Esophagus muscularis mucosa (tissue), 4 donors: ENCODE measurements at regions not wholly inside any gene's neighbourhood (a gene's known extent, or its start where the extent isn't known, plus 50 kb on each side); places are given as distances from the start of the nearest gene placed in this dataset.

ENCODE experiments used
- CTCF ChIP-seq, 3 experiments: fragments of 200-600 bp in 2 of 3; fragments of 450-650 bp in 1 of 3; sonication (generic) in 2 of 3; IDR thresholded peaks; one replicate each; pipeline ENCODE4 v1.5.1; 2017 to 2019; ENCODE audit warnings: antibody characterized with exemption in 3 of 3, mild to moderate bottlenecking in 2 of 3, moderate library complexity in 1 of 3
- EP300 ChIP-seq: sonication (generic); formaldehyde crosslinking; IDR thresholded peaks from one replicate; pipeline ENCODE4 v1.6.1; 2017; ENCODE audit warnings: antibody characterized with exemption
- POLR2A ChIP-seq: fragments of 450-650 bp; IDR thresholded peaks from one replicate; pipeline ENCODE4 v1.6.1; 2017; ENCODE audit warnings: antibody characterized with exemption, moderate library complexity, mild to moderate bottlenecking, low read depth
- POLR2AphosphoS5 ChIP-seq, 2 donors: sonication (generic); formaldehyde crosslinking; IDR thresholded peaks; one replicate each; pipeline ENCODE4 v1.6.1; 2017; ENCODE audit warnings: antibody characterized with exemption in 2 of 2

- TF ChIP-seq POLR2A (no peak), EP300 (no peak), CTCF (IDR thresholded peaks at IDR 0.05) (no peak), POLR2AphosphoS5 (IDR thresholded peaks at IDR 0.05) (no peak)
Measured at GRCh38 chr1:106554294-106554693, 502.2 kb upstream of the PRMT6 start.
